ENCODE measurements at regions not wholly inside any gene's neighbourhood (a gene's known extent, or its start where the extent isn't known, plus 50 kb on each side); places are given as distances from the start of the nearest gene placed in this dataset.
"Not testable (repeated sequence)": the region's sequence is repeated elsewhere in the genome, so short reads cannot be mapped to it uniquely, and the experiment has no call there.

GRCh38 chr9:41623666-41624065, 434.5 kb upstream of the ZNG1F start:
- H3K4me2 ChIP-seq (ENCODE audit: control insufficient read depth, extremely low read depth, insufficient read depth, low read depth, low read length); DNase-seq (ENCODE audit: low read depth, low spot score); H3K9me1 ChIP-seq (ENCODE audit: control insufficient read depth, extremely low read depth, insufficient read depth, low read length); dilution Hi-C loops (cut with MboI; ENCODE audit: extremely low pct_ligation_motif_present, low sequenced_read_pairs); H3K27me3 ChIP-seq (ENCODE audit: control insufficient read depth, extremely low read depth, insufficient read depth, low read length); H4K20me1 ChIP-seq (ENCODE audit: control insufficient read depth, extremely low read depth, insufficient read depth, low read length); H3K36me3 ChIP-seq (ENCODE audit: control insufficient read depth in 2 of 2, extremely low read depth in 1 of 2, insufficient read depth in 2 of 2, low read length in 2 of 2); H3K79me2 ChIP-seq (ENCODE audit: control insufficient read depth, insufficient read depth, low read length); H3K4me1 ChIP-seq (ENCODE audit: control insufficient read depth, extremely low read depth, insufficient read depth, low read length); H3K27ac ChIP-seq (ENCODE audit: control insufficient read depth, insufficient read depth, low read length); H2AFZ ChIP-seq (ENCODE audit: control insufficient read depth, low read length); H3K9ac ChIP-seq (ENCODE audit: control insufficient read depth, extremely low read depth, insufficient read depth, low read length); H3K4me3 ChIP-seq (ENCODE audit: control insufficient read depth in 2 of 3, extremely low read depth in 1 of 3, insufficient read depth in 2 of 3, low read depth in 1 of 3, low read length in 3 of 3); FAIRE-seq; H3K9me3 ChIP-seq (ENCODE audit: control insufficient read depth, low read depth, low read length): not testable (repeated sequence)

- H4K20me1 ChIP-seq (ENCODE audit: control insufficient read depth, extremely low read depth, insufficient read depth, low read length); FAIRE-seq; DNase-seq (ENCODE audit: low read depth, low spot score): not testable (repeated sequence)
Observed at GRCh38 chr9:41619254-41619653, 430.1 kb upstream of the ZNG1F start.

GRCh38 chr9:41606961-41607547, 417.9 kb upstream of the ZNG1F start:
- FAIRE-seq; H3K4me1 ChIP-seq (ENCODE audit: control insufficient read depth, extremely low read depth, insufficient read depth, low read length); H3K9me1 ChIP-seq (ENCODE audit: control insufficient read depth, extremely low read depth, insufficient read depth, low read length); H3K27me3 ChIP-seq (ENCODE audit: control insufficient read depth, extremely low read depth, insufficient read depth, low read length); H2AFZ ChIP-seq (ENCODE audit: control insufficient read depth, low read length); H3K27ac ChIP-seq (ENCODE audit: control insufficient read depth, insufficient read depth, low read length); H3K4me2 ChIP-seq (ENCODE audit: control insufficient read depth, extremely low read depth, insufficient read depth, low read depth, low read length); H3K36me3 ChIP-seq (ENCODE audit: control insufficient read depth in 2 of 2, extremely low read depth in 1 of 2, insufficient read depth in 2 of 2, low read length in 2 of 2); H3K9ac ChIP-seq (ENCODE audit: control insufficient read depth, extremely low read depth, insufficient read depth, low read length); H4K20me1 ChIP-seq (ENCODE audit: control insufficient read depth, extremely low read depth, insufficient read depth, low read length); H3K9me3 ChIP-seq (ENCODE audit: control insufficient read depth, low read depth, low read length); H3K79me2 ChIP-seq (ENCODE audit: control insufficient read depth, insufficient read depth, low read length); dilution Hi-C loops (cut with MboI; ENCODE audit: extremely low pct_ligation_motif_present, low sequenced_read_pairs); H3K4me3 ChIP-seq (ENCODE audit: control insufficient read depth in 2 of 3, extremely low read depth in 1 of 3, insufficient read depth in 2 of 3, low read depth in 1 of 3, low read length in 3 of 3); DNase-seq (ENCODE audit: low read depth, low spot score): not testable (repeated sequence)

More at GRCh38 chr9:41619254-41619653, 430.1 kb upstream of the ZNG1F start:
- H3K9ac ChIP-seq (ENCODE audit: control insufficient read depth, extremely low read depth, insufficient read depth, low read length); H3K4me2 ChIP-seq (ENCODE audit: control insufficient read depth, extremely low read depth, insufficient read depth, low read depth, low read length); H3K4me1 ChIP-seq (ENCODE audit: control insufficient read depth, extremely low read depth, insufficient read depth, low read length); H3K36me3 ChIP-seq (ENCODE audit: control insufficient read depth in 2 of 2, extremely low read depth in 1 of 2, insufficient read depth in 2 of 2, low read length in 2 of 2); H3K27me3 ChIP-seq (ENCODE audit: control insufficient read depth, extremely low read depth, insufficient read depth, low read length); dilution Hi-C loops (cut with MboI; ENCODE audit: extremely low pct_ligation_motif_present, low sequenced_read_pairs); H3K27ac ChIP-seq (ENCODE audit: control insufficient read depth, insufficient read depth, low read length); H3K9me1 ChIP-seq (ENCODE audit: control insufficient read depth, extremely low read depth, insufficient read depth, low read length); H3K79me2 ChIP-seq (ENCODE audit: control insufficient read depth, insufficient read depth, low read length); H3K4me3 ChIP-seq (ENCODE audit: control insufficient read depth in 2 of 3, extremely low read depth in 1 of 3, insufficient read depth in 2 of 3, low read depth in 1 of 3, low read length in 3 of 3); H2AFZ ChIP-seq (ENCODE audit: control insufficient read depth, low read length); H3K9me3 ChIP-seq (ENCODE audit: control insufficient read depth, low read depth, low read length): not testable (repeated sequence)

GRCh38 chr9:41565572-41565971, 376.5 kb upstream of the ZNG1F start:
- H3K9me3 ChIP-seq (ENCODE audit: control insufficient read depth, low read depth, low read length); H4K20me1 ChIP-seq (ENCODE audit: control insufficient read depth, extremely low read depth, insufficient read depth, low read length); H3K4me3 ChIP-seq (ENCODE audit: control insufficient read depth in 2 of 3, extremely low read depth in 1 of 3, insufficient read depth in 2 of 3, low read depth in 1 of 3, low read length in 3 of 3); H3K4me1 ChIP-seq (ENCODE audit: control insufficient read depth, extremely low read depth, insufficient read depth, low read length); H3K27me3 ChIP-seq (ENCODE audit: control insufficient read depth, extremely low read depth, insufficient read depth, low read length); H3K4me2 ChIP-seq (ENCODE audit: control insufficient read depth, extremely low read depth, insufficient read depth, low read depth, low read length); H3K9me1 ChIP-seq (ENCODE audit: control insufficient read depth, extremely low read depth, insufficient read depth, low read length); H3K27ac ChIP-seq (ENCODE audit: control insufficient read depth, insufficient read depth, low read length); DNase-seq (ENCODE audit: low read depth, low spot score); dilution Hi-C loops (cut with MboI; ENCODE audit: extremely low pct_ligation_motif_present, low sequenced_read_pairs); H3K9ac ChIP-seq (ENCODE audit: control insufficient read depth, extremely low read depth, insufficient read depth, low read length); H3K79me2 ChIP-seq (ENCODE audit: control insufficient read depth, insufficient read depth, low read length); H3K36me3 ChIP-seq (ENCODE audit: control insufficient read depth in 2 of 2, extremely low read depth in 1 of 2, insufficient read depth in 2 of 2, low read length in 2 of 2); H2AFZ ChIP-seq (ENCODE audit: control insufficient read depth, low read length); FAIRE-seq: not testable (repeated sequence)
